ENCODE measurements at regions not wholly inside any gene's neighbourhood (a gene's known extent, or its start where the extent isn't known, plus 50 kb on each side); places are given as distances from the start of the nearest gene placed in this dataset.

GRCh38 chr3:160132226-160132625, 93.0 kb upstream of the C3orf80 start:
- no peak for DNase-seq

- DNase-seq: no peak
Measured at GRCh38 chr3:160133757-160134156, 91.5 kb upstream of the C3orf80 start.

GRCh38 chr3:160134454-160134853, 90.8 kb upstream of the C3orf80 start:
- no peak for DNase-seq

GRCh38 chr3:160134964-160135363, 90.3 kb upstream of the C3orf80 start:
- DNase-seq: no peak

- no peak for DNase-seq
Measured at GRCh38 chr3:160135851-160136250, 89.4 kb upstream of the C3orf80 start.

- DNase-seq: no peak
Measured at GRCh38 chr3:160136421-160136820, 88.8 kb upstream of the C3orf80 start.

GRCh38 chr3:160139291-160139690, 85.9 kb upstream of the C3orf80 start:
- DNase-seq: no peak

- DNase-seq: peak; percentile 51
Measured at GRCh38 chr3:160140756-160141155, 84.5 kb upstream of the C3orf80 start.

- no peak for DNase-seq
Measured at GRCh38 chr3:160141485-160142185, 83.6 kb upstream of the C3orf80 start.

- no peak for DNase-seq
Measured at GRCh38 chr3:160143482-160143881, 81.7 kb upstream of the C3orf80 start.

- no peak for DNase-seq
Measured at GRCh38 chr3:160150066-160150465, 75.2 kb upstream of the C3orf80 start.

GRCh38 chr3:160150525-160150924, 74.7 kb upstream of the C3orf80 start:
- no peak for DNase-seq

- no peak for DNase-seq
Measured at GRCh38 chr3:160152638-160153037, 72.6 kb upstream of the C3orf80 start.

GRCh38 chr3:160154033-160154432, 71.2 kb upstream of the C3orf80 start:
- DNase-seq: no peak

- no peak for DNase-seq
Measured at GRCh38 chr3:160154596-160154995, 70.6 kb upstream of the C3orf80 start.

GRCh38 chr3:160157321-160157720, 67.9 kb upstream of the C3orf80 start:
- DNase-seq: no peak

- DNase-seq: no peak
Measured at GRCh38 chr3:160159341-160159740, 65.9 kb upstream of the C3orf80 start.

- DNase-seq: no peak
Measured at GRCh38 chr3:160159806-160160205, 65.4 kb upstream of the C3orf80 start.

- no peak for DNase-seq
Measured at GRCh38 chr3:160161921-160162320, 63.3 kb upstream of the C3orf80 start.

- no peak for DNase-seq
Measured at GRCh38 chr3:160162440-160162839, 62.8 kb upstream of the C3orf80 start.

GRCh38 chr3:160163229-160163878, 61.9 kb upstream of the C3orf80 start:
- no peak for DNase-seq

GRCh38 chr3:160168246-160168645, 57.0 kb upstream of the C3orf80 start:
- DNase-seq: no peak

GRCh38 chr3:160169139-160169976, 55.9 kb upstream of the C3orf80 start:
- no peak for DNase-seq
